GM23338 (cell line): ENCODE measurements at regions not wholly inside any gene's neighbourhood (a gene's known extent, or its start where the extent isn't known, plus 50 kb on each side); places are given as distances from the start of the nearest gene placed in this dataset.

Experiments
- CREB1 ChIP-seq: fragments of 250-450 bp; sonication (Bioruptor Pico); IDR thresholded peaks from 2 replicates; pipeline ENCODE4 v1.5.0; 2020; ENCODE audit warnings: low read depth, mild to moderate bottlenecking, moderate library complexity
- EZH2phosphoT487 ChIP-seq: fragments of 200-600 bp; sonication (generic); IDR thresholded peaks from one replicate; pipeline ENCODE4 v1.8.1; 2018; ENCODE audit warnings: antibody characterized with exemption; ENCODE audit not compliant: unreplicated experiment
- NANOG ChIP-seq: IDR thresholded peaks from 2 replicates; pipeline ENCODE4 v1.6.1; 2016; ENCODE audit warnings: antibody characterized with exemption, borderline replicate concordance
- STAT1 ChIP-seq: IDR thresholded peaks from one replicate; pipeline ENCODE4 v1.6.1; 2016; ENCODE audit warnings: antibody characterized with exemption; ENCODE audit not compliant: unreplicated experiment
- ZNF331 ChIP-seq: fragments of 250-450 bp; sonication (Bioruptor Pico); IDR thresholded peaks from 2 replicates; pipeline ENCODE4 v1.5.0; 2020; ENCODE audit warnings: low read depth, mild to moderate bottlenecking, moderate library complexity
- ZNF462 ChIP-seq: fragments of 250-450 bp; sonication (Bioruptor Pico); IDR thresholded peaks from 2 replicates; pipeline ENCODE4 v1.5.0; 2020; ENCODE audit warnings: mild to moderate bottlenecking, moderate library complexity
- TF ChIP-seq, protein P1 (sequence below), 2 experiments: fragments of 200-600 bp in 1 of 2; sonication (generic) in 1 of 2; conservative IDR thresholded peaks; 2 replicates each; pipeline versions ENCODE4 v1.5.1 to v1.6.1; 2016 to 2017; ENCODE audit warnings: antibody characterized with exemption in 2 of 2, low read depth in 2 of 2, mild to moderate bottlenecking in 2 of 2, moderate library complexity in 1 of 2
- TF ChIP-seq, protein P2 (sequence below): IDR thresholded peaks from one replicate; pipeline ENCODE4 v1.6.1; 2018; ENCODE audit warnings: antibody characterized with exemption; ENCODE audit not compliant: unreplicated experiment

- TF ChIP-seq ZNF462 (CRISPR knock-in tag) (no peak), EZH2phosphoT487 (no peak), CREB1 (CRISPR knock-in tag) (no peak), NANOG (no peak), STAT1 (no peak), ZNF331 (CRISPR knock-in tag) (no peak)
- TF ChIP-seq, protein P1, sequence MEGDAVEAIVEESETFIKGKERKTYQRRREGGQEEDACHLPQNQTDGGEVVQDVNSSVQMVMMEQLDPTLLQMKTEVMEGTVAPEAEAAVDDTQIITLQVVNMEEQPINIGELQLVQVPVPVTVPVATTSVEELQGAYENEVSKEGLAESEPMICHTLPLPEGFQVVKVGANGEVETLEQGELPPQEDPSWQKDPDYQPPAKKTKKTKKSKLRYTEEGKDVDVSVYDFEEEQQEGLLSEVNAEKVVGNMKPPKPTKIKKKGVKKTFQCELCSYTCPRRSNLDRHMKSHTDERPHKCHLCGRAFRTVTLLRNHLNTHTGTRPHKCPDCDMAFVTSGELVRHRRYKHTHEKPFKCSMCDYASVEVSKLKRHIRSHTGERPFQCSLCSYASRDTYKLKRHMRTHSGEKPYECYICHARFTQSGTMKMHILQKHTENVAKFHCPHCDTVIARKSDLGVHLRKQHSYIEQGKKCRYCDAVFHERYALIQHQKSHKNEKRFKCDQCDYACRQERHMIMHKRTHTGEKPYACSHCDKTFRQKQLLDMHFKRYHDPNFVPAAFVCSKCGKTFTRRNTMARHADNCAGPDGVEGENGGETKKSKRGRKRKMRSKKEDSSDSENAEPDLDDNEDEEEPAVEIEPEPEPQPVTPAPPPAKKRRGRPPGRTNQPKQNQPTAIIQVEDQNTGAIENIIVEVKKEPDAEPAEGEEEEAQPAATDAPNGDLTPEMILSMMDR (conservative IDR thresholded peaks at IDR 0.05; ENCODE audit: low read depth in 2 of 2), result no peak
- TF ChIP-seq, protein P2, sequence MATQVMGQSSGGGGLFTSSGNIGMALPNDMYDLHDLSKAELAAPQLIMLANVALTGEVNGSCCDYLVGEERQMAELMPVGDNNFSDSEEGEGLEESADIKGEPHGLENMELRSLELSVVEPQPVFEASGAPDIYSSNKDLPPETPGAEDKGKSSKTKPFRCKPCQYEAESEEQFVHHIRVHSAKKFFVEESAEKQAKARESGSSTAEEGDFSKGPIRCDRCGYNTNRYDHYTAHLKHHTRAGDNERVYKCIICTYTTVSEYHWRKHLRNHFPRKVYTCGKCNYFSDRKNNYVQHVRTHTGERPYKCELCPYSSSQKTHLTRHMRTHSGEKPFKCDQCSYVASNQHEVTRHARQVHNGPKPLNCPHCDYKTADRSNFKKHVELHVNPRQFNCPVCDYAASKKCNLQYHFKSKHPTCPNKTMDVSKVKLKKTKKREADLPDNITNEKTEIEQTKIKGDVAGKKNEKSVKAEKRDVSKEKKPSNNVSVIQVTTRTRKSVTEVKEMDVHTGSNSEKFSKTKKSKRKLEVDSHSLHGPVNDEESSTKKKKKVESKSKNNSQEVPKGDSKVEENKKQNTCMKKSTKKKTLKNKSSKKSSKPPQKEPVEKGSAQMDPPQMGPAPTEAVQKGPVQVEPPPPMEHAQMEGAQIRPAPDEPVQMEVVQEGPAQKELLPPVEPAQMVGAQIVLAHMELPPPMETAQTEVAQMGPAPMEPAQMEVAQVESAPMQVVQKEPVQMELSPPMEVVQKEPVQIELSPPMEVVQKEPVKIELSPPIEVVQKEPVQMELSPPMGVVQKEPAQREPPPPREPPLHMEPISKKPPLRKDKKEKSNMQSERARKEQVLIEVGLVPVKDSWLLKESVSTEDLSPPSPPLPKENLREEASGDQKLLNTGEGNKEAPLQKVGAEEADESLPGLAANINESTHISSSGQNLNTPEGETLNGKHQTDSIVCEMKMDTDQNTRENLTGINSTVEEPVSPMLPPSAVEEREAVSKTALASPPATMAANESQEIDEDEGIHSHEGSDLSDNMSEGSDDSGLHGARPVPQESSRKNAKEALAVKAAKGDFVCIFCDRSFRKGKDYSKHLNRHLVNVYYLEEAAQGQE, result no peak
Measured at GRCh38 chr10:44203535-44203934, 181.4 kb downstream of the CXCL12 start (continued).
